ENCODE measurements at regions not wholly inside any gene's neighbourhood (a gene's known extent, or its start where the extent isn't known, plus 50 kb on each side); places are given as distances from the start of the nearest gene placed in this dataset.

DNA sequence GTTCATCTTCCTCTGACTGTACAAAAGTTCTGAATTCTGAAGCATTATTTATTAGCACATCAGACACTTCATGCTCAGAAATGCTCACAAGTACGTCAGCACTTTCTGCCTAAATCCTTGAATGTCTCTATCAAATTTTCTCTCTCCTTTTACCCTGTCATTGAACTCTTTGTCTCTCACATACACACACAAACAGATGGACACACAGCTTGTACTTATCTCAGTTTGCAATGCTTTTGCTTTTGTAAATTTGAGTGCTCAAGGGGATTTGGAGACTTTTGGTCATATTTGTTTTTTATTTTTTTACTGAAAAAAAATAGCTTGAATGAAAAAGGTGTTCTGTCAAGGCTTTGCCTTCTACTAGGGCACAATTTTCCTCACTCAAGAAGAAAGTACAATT, 64.2 kb upstream of the PDZRN4 start:
- H3K4me1 ChIP-seq (ENCODE audit: control insufficient read depth, insufficient read depth, low read length) = no peaks in the 10 kb centered on the region
- no peak overlapping the region for H2AK9ac ChIP-seq (replicated peaks; ENCODE audit: low read depth, low read length, poor library complexity)
- in situ Hi-C loops (cut with MboI; ENCODE audit: low sequenced_read_pairs) (no loop called here), intact Hi-C loops (cut with micrococcal nuclease) (no loop called here), dilution Hi-C loops (cut with HindIII; ENCODE audit: low sequenced_read_pairs, unreplicated experiment) (no loop called here)
- H3K18ac ChIP-seq (ENCODE audit: low read depth, low read length) = no peak overlapping the region
- no peak overlapping the region for H3K56ac ChIP-seq (ENCODE audit: extremely low read depth, insufficient read depth, low read length)
- H3K4me3 ChIP-seq (ENCODE audit: insufficient read depth, low read depth, low read length) = no peak overlapping the region
- no peaks in the 10 kb centered on the region for H3K79me1 ChIP-seq (ENCODE audit: low read depth in 1 of 2, low read length in 2 of 2)
- H2AFZ ChIP-seq (replicated peaks; ENCODE audit: low read length, poor library complexity) = no peak overlapping the region
- H3K4ac ChIP-seq (ENCODE audit: low read depth, low read length) = no peak overlapping the region
- no peak overlapping the region for H2BK15ac ChIP-seq (ENCODE audit: low read depth, low read length)
- H4K5ac ChIP-seq (ENCODE audit: low read depth, low read length) = no peak overlapping the region
- no CpG with 5 or more reads among the region's 1 CpG for WGBS, 2 experiments (ENCODE audit: extremely low coverage in 2 of 2, insufficient read length in 1 of 2)
- no peak overlapping the region for H3K9ac ChIP-seq (ENCODE audit: low read depth, low read length)
- H3K14ac ChIP-seq (replicated peaks; ENCODE audit: low read depth, low read length) = no peak overlapping the region
- POLR2A ChIA-PET (ENCODE audit: unreplicated experiment) = no interaction called here
- H2BK120ac ChIP-seq (ENCODE audit: low read depth, low read length) = no peak overlapping the region
- no peak overlapping the region for H4K8ac ChIP-seq (ENCODE audit: low read depth in 2 of 2, low read length in 2 of 2)
- BruUV-seq (replicated peaks) = no TSS peak
- H4K20me1 ChIP-seq (ENCODE audit: insufficient read depth, low read length) = no peaks in the 10 kb centered on the region
- H3K9me1 ChIP-seq (ENCODE audit: insufficient read depth, low read length) = no peaks in the 10 kb centered on the region
- H4K91ac ChIP-seq (ENCODE audit: insufficient read depth, low read depth, low read length) = no peak overlapping the region
- no peak overlapping the region for H3K27ac ChIP-seq (ENCODE audit: insufficient read depth, low read length)
- TF ChIP-seq, protein P1, sequence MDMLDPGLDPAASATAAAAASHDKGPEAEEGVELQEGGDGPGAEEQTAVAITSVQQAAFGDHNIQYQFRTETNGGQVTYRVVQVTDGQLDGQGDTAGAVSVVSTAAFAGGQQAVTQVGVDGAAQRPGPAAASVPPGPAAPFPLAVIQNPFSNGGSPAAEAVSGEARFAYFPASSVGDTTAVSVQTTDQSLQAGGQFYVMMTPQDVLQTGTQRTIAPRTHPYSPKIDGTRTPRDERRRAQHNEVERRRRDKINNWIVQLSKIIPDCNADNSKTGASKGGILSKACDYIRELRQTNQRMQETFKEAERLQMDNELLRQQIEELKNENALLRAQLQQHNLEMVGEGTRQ (IDR thresholded peaks at IDR 0.05; ENCODE audit: low read depth, low read length) = no peak
- no peak for TF ChIP-seq RFX5 (IDR thresholded peaks at IDR 0.05; ENCODE audit: low read depth, low read length)
- TF ChIP-seq FOS (IDR thresholded peaks at IDR 0.05; ENCODE audit: low read depth, low read length) = no peak
- TF ChIP-seq, protein P2, sequence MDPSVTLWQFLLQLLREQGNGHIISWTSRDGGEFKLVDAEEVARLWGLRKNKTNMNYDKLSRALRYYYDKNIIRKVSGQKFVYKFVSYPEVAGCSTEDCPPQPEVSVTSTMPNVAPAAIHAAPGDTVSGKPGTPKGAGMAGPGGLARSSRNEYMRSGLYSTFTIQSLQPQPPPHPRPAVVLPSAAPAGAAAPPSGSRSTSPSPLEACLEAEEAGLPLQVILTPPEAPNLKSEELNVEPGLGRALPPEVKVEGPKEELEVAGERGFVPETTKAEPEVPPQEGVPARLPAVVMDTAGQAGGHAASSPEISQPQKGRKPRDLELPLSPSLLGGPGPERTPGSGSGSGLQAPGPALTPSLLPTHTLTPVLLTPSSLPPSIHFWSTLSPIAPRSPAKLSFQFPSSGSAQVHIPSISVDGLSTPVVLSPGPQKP (IDR thresholded peaks at IDR 0.05; ENCODE audit: borderline replicate concordance, low read depth, low read length) = no peak
- no peak overlapping the region for H3K4me2 ChIP-seq (ENCODE audit: low read depth, low read length)
- H3K9me3 ChIP-seq (ENCODE audit: control insufficient read depth, insufficient read depth, low read length) = no peaks in the 10 kb centered on the region
- no peak overlapping the region for H2BK5ac ChIP-seq (ENCODE audit: low read depth, low read length, poor library complexity, severe bottlenecking)
- no peaks in the 10 kb centered on the region for H3K36me3 ChIP-seq (ENCODE audit: control insufficient read depth, insufficient read depth, low read length)
- H3K27me3 ChIP-seq (ENCODE audit: control insufficient read depth, insufficient read depth, low read length) = no peaks in the 10 kb centered on the region
- no peak overlapping the region for H2BK20ac ChIP-seq (ENCODE audit: low read depth, low read length)
- H3K23ac ChIP-seq (ENCODE audit: low read depth, low read length) = no peak overlapping the region
- no peak for DNase-seq
- CTCF ChIA-PET = no interaction called here
- ATAC-seq (ENCODE audit: low read depth) = no peak
- H2AK5ac ChIP-seq (ENCODE audit: low read depth, low read length) = no peak overlapping the region

Measured in IMR-90 (cell line).